ENCODE measurements at regions not wholly inside any gene's neighbourhood (a gene's known extent, or its start where the extent isn't known, plus 50 kb on each side); places are given as distances from the start of the nearest gene placed in this dataset.

DNA sequence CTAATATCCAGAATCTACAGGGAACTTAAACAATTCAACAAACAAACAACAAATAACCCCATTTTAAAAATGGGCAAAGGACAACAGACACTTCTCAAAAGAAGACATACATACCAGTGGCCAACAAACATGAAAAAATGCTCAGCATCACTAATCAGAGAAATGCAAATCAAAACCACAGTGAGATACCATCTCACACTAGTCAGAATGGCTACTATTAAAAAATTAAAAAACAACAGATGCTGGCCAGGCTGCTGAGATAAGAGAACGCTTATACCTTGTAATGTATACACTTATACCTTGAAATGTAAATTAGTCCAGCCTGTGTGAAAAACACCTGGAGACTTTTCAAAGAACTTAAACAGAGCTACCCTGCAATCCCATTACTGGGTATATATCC is 166.8 kb downstream of the IBTK start:
- Histone ChIP-seq H3K4me3 (no peak overlapping the region), H3K4me1 (no peaks in the 10 kb centered on the region), H3K27ac (no peak overlapping the region), H3K27me3 (no peaks in the 10 kb centered on the region), H3K79me2 (ENCODE audit: low read depth) (no peaks in the 10 kb centered on the region), H3K4me2 (no peak overlapping the region), H3K9me3 (ENCODE audit: low read depth) (no peaks in the 10 kb centered on the region), H3K9ac (no peak overlapping the region), H3K36me3 (no peaks in the 10 kb centered on the region), H3F3A (ENCODE audit: low read depth) (no peaks in the 10 kb centered on the region), H4K20me1 (ENCODE audit: low read depth) (no peaks in the 10 kb centered on the region), H2AFZ (replicated peaks) (no peak overlapping the region)
- H3K27me3 Mint-ChIP-seq (ENCODE audit: insufficient read depth, low read depth): peaks cover 4% of the 10 kb centered on the region
- H3K4me1 Mint-ChIP-seq: no peaks in the 10 kb centered on the region
- no peaks in the 10 kb centered on the region for H3K36me3 Mint-ChIP-seq
- TF ChIP-seq EZH2 (IDR thresholded peaks at IDR 0.05): no peak
- no peak overlapping the region for H3K4me3 Mint-ChIP-seq
- H3K27ac Mint-ChIP-seq: no peak overlapping the region
- no peak for DNase-seq (ENCODE audit: low spot score)
- no peaks in the 10 kb centered on the region for H3K9me3 Mint-ChIP-seq

DNA sequence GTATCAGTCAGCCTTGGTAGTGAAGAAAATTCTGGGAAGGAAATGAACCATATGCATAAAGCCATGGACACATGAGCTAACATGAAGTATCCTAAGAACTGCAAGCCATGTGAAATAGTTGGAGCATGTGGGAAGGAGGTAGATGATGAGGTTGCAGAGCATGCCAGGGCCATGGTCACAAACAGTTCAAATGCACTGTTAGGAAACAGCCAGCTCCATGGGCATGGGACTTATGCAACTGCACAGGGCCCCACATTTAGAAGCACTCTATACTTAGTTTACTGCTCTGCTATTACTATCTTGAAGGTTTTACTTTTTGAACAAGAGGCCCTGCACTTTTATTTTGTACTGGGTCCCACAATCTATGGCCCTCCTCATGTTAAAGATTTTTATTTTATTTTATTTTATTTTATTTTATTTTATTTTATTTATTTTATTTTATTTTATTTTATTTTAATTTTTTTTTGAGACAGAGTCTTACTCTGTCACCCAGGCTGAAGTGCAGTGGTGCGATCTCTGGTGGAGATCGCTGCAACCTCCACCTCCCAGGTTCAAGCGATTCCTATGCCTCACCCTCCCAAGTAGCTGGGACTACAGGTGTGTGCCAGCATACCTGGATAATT is 169.1 kb downstream of the IBTK start:
- Histone ChIP-seq H3K4me1 (no peaks in the 10 kb centered on the region), H3K9ac (no peak overlapping the region), H3K4me3 (no peak overlapping the region), H3K27me3 (no peaks in the 10 kb centered on the region), H3K36me3 (no peaks in the 10 kb centered on the region), H4K20me1 (ENCODE audit: low read depth) (no peaks in the 10 kb centered on the region), H3K27ac (no peak overlapping the region), H2AFZ (replicated peaks) (no peak overlapping the region), H3K9me3 (ENCODE audit: low read depth) (no peaks in the 10 kb centered on the region), H3K79me2 (ENCODE audit: low read depth) (no peaks in the 10 kb centered on the region), H3F3A (ENCODE audit: low read depth) (no peaks in the 10 kb centered on the region), H3K4me2 (no peak overlapping the region)
- H3K27me3 Mint-ChIP-seq (ENCODE audit: insufficient read depth, low read depth): peaks cover 7% of the 10 kb centered on the region
- H3K36me3 Mint-ChIP-seq: no peaks in the 10 kb centered on the region
- no peaks in the 10 kb centered on the region for H3K9me3 Mint-ChIP-seq
- H3K4me3 Mint-ChIP-seq: no peak overlapping the region
- no peak for DNase-seq (ENCODE audit: low spot score)
- H3K27ac Mint-ChIP-seq: no peak overlapping the region
- peaks cover 6% of the 10 kb centered on the region for H3K4me1 Mint-ChIP-seq
- TF ChIP-seq EZH2 (IDR thresholded peaks at IDR 0.05): no peak
- TF ChIP-seq EZH2phosphoT487 (IDR thresholded peaks at IDR 0.05): no peak
- TF ChIP-seq, protein P1, sequence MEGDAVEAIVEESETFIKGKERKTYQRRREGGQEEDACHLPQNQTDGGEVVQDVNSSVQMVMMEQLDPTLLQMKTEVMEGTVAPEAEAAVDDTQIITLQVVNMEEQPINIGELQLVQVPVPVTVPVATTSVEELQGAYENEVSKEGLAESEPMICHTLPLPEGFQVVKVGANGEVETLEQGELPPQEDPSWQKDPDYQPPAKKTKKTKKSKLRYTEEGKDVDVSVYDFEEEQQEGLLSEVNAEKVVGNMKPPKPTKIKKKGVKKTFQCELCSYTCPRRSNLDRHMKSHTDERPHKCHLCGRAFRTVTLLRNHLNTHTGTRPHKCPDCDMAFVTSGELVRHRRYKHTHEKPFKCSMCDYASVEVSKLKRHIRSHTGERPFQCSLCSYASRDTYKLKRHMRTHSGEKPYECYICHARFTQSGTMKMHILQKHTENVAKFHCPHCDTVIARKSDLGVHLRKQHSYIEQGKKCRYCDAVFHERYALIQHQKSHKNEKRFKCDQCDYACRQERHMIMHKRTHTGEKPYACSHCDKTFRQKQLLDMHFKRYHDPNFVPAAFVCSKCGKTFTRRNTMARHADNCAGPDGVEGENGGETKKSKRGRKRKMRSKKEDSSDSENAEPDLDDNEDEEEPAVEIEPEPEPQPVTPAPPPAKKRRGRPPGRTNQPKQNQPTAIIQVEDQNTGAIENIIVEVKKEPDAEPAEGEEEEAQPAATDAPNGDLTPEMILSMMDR (IDR thresholded peaks at IDR 0.05): no peak

DNA sequence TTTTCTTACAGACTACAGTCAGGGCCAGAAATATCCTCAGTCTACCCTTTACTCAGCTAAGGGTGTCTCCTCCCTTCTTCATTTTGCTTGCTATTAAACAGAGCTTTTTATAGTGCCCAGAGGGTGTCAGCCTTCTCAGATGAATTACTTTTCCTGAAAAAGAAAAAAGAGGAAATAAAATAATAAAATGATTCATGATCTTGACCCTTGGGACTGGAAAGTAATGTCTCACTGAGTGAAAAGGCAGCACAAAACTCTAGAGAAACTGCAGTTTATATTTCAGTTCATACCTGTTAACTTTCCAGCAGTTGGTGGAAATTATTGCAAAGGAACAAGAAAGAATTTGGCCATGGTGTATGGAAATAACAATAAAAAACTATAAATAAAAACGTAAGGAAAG is 170.6 kb downstream of the IBTK start:
- H3K27ac ChIP-seq: no peak overlapping the region
- no peak overlapping the region for H3K4me3 ChIP-seq
- H3K9ac ChIP-seq: no peak overlapping the region
- H4K20me1 ChIP-seq (ENCODE audit: low read depth): no peaks in the 10 kb centered on the region
- no peak overlapping the region for H2AFZ ChIP-seq (replicated peaks)
- no peaks in the 10 kb centered on the region for H3K9me3 ChIP-seq (ENCODE audit: low read depth)
- H3K4me1 ChIP-seq: no peaks in the 10 kb centered on the region
- DNase-seq (ENCODE audit: low spot score): no peak
- Mint-ChIP-seq H3K36me3 (no peaks in the 10 kb centered on the region), H3K9me3 (no peaks in the 10 kb centered on the region), H3K4me1 (peaks cover 9% of the 10 kb centered on the region), H3K4me3 (no peak overlapping the region), H3K27me3 (ENCODE audit: insufficient read depth, low read depth) (peaks cover 7% of the 10 kb centered on the region), H3K27ac (no peak overlapping the region)
- H3K27me3 ChIP-seq: no peaks in the 10 kb centered on the region
- H3K79me2 ChIP-seq (ENCODE audit: low read depth): no peaks in the 10 kb centered on the region
- H3K36me3 ChIP-seq: no peaks in the 10 kb centered on the region
- no peak overlapping the region for H3K4me2 ChIP-seq
- TF ChIP-seq, protein P1 (IDR thresholded peaks at IDR 0.05): no peak
- TF ChIP-seq EZH2phosphoT487 (IDR thresholded peaks at IDR 0.05) (no peak), EZH2 (IDR thresholded peaks at IDR 0.05) (no peak)
- H3F3A ChIP-seq (ENCODE audit: low read depth): no peaks in the 10 kb centered on the region

DNA sequence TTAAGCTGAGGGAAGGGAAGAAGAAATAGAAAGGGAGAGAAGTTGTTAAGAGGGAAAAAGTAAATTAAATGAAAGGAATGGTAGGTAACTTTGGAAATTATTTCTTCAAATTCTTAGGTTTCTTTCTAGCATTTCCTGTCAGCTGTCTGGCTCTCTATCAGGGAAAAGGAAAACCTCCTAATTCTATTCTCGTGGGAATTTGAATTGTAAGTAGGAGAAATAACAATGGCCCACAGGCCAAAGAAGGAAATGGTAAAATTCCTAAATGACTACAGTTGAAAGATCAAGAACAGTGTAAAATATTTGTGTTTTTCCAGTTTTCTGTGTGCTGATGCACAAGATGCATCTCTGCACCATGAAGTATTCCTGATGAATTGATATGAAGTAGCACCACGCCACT is 173.0 kb downstream of the IBTK start:
- H3K4me3 ChIP-seq: no peak overlapping the region
- H3K27me3 Mint-ChIP-seq (ENCODE audit: insufficient read depth, low read depth): peaks cover 5% of the 10 kb centered on the region
- H3K4me1 ChIP-seq: no peaks in the 10 kb centered on the region
- no peaks in the 10 kb centered on the region for H3K79me2 ChIP-seq (ENCODE audit: low read depth)
- H3K27me3 ChIP-seq: no peaks in the 10 kb centered on the region
- no peaks in the 10 kb centered on the region for H3K9me3 Mint-ChIP-seq
- no peaks in the 10 kb centered on the region for H3F3A ChIP-seq (ENCODE audit: low read depth)
- peaks cover 9% of the 10 kb centered on the region for H3K4me1 Mint-ChIP-seq
- H3K9ac ChIP-seq: no peak overlapping the region
- no peak overlapping the region for H3K27ac ChIP-seq
- no peaks in the 10 kb centered on the region for H3K36me3 ChIP-seq
- no peak for DNase-seq (ENCODE audit: low spot score)
- TF ChIP-seq, protein P1 (IDR thresholded peaks at IDR 0.05): no peak
- no peak for TF ChIP-seq EZH2phosphoT487 (IDR thresholded peaks at IDR 0.05)
- no peak for TF ChIP-seq EZH2 (IDR thresholded peaks at IDR 0.05)
- H3K36me3 Mint-ChIP-seq: no peaks in the 10 kb centered on the region
- H2AFZ ChIP-seq (replicated peaks): no peak overlapping the region
- H3K4me2 ChIP-seq: no peak overlapping the region
- no peaks in the 10 kb centered on the region for H3K9me3 ChIP-seq (ENCODE audit: low read depth)
- no peak overlapping the region for H3K27ac Mint-ChIP-seq
- H3K4me3 Mint-ChIP-seq: no peak overlapping the region
- no peaks in the 10 kb centered on the region for H4K20me1 ChIP-seq (ENCODE audit: low read depth)

Data from neural progenitor cell (in vitro differentiated cells).